Breast epithelium (tissue), 4 donors: ENCODE measurements at regions not wholly inside any gene's neighbourhood (a gene's known extent, or its start where the extent isn't known, plus 50 kb on each side); places are given as distances from the start of the nearest gene placed in this dataset.

Experiments
- DNase-seq, 2 donors: peaks; one replicate each; pipeline ENCODE4 v3.0.0-alpha.2; 2019; ENCODE audit warnings: low spot score in 2 of 2
- H3K27ac ChIP-seq, 2 donors: fragments of 200-600 bp; sonication (generic) in 1 of 2; one replicate each; pipeline ENCODE4 v1.5.1; 2016 to 2019; ENCODE audit warnings: mild to moderate bottlenecking in 1 of 2
- H3K27me3 ChIP-seq, 2 donors: fragments of 200-600 bp; sonication (generic) in 1 of 2; one replicate each; pipeline versions ENCODE4 v1.5.1 to v1.6.0; 2017 to 2019; ENCODE audit warnings: control low read depth in 1 of 2, mild to moderate bottlenecking in 1 of 2
- H3K36me3 ChIP-seq: fragments of 200-600 bp; one replicate; pipeline ENCODE4 v1.5.1; 2019
- H3K4me1 ChIP-seq, 2 donors: fragments of 200-600 bp; sonication (generic); one replicate each; pipeline ENCODE4 v1.5.1; 2016 to 2019; ENCODE audit warnings: control low read depth in 1 of 2
- H3K4me3 ChIP-seq, 3 donors: fragments of 200-600 bp; sonication (generic); 1 replicate in 2 of 3; 2 replicates in 1 of 3; pipeline ENCODE4 v1.5.1; 2016 to 2019; ENCODE audit warnings: mild to moderate bottlenecking in 3 of 3, moderate library complexity in 2 of 3
- H3K9me3 ChIP-seq, 2 donors: fragments of 200-600 bp; sonication (generic) in 1 of 2; one replicate each; pipeline ENCODE4 v1.5.1; 2016 to 2019; ENCODE audit warnings: control low read depth in 1 of 2
- CTCF ChIP-seq, 3 donors: fragments of 450-650 bp; IDR thresholded peaks; one replicate each; pipeline ENCODE4 v1.5.1; 2016 to 2017; ENCODE audit warnings: antibody characterized with exemption in 3 of 3, mild to moderate bottlenecking in 3 of 3, moderate library complexity in 3 of 3
- POLR2A ChIP-seq: fragments of 450-650 bp; IDR thresholded peaks from one replicate; pipeline ENCODE4 v1.6.1; 2016; ENCODE audit warnings: antibody characterized with exemption, mild to moderate bottlenecking, moderate library complexity
- POLR2AphosphoS5 ChIP-seq, 3 donors: sonication (generic); formaldehyde crosslinking; IDR thresholded peaks; one replicate each; pipeline ENCODE4 v1.6.1; 2017; ENCODE audit warnings: antibody characterized with exemption in 3 of 3
- intact Hi-C: fragments of 100-400 bp; cut with DNase I; formaldehyde crosslinking; loops from one replicate; pipeline ENCODE4 v1.15.1; 2023; ENCODE audit warnings: low total_unique reads

GRCh38 chr10:10160821-10161312 lies 856.8 kb upstream of the CELF2 start:
- no peak overlapping the region for H3K27ac ChIP-seq
- TF ChIP-seq POLR2A (no peak), CTCF (IDR thresholded peaks at IDR 0.05) (no peak), POLR2AphosphoS5 (IDR thresholded peaks at IDR 0.05) (no peak)
- H3K9me3 ChIP-seq = peaks cover 5% of the 10 kb centered on the region in 2 donors
- H3K4me1 ChIP-seq = no peaks in the 10 kb centered on the region
- no peak for DNase-seq
- H3K36me3 ChIP-seq = no peaks in the 10 kb centered on the region
- intact Hi-C loops = no loop called here
- H3K4me3 ChIP-seq = no peak overlapping the region
- H3K27me3 ChIP-seq = no peaks in the 10 kb centered on the region

GRCh38 chr10:10164848-10165247 lies 852.8 kb upstream of the CELF2 start:
- no peak overlapping the region for H3K27ac ChIP-seq
- TF ChIP-seq CTCF (IDR thresholded peaks at IDR 0.05) = no peak
- no peak for TF ChIP-seq POLR2A
- TF ChIP-seq POLR2AphosphoS5 (IDR thresholded peaks at IDR 0.05) = no peak
- H3K36me3 ChIP-seq = no peaks in the 10 kb centered on the region
- H3K9me3 ChIP-seq = peaks cover 5% of the 10 kb centered on the region in 2 donors
- H3K27me3 ChIP-seq = no peaks in the 10 kb centered on the region
- no peak for DNase-seq
- intact Hi-C loops = no loop called here
- H3K4me3 ChIP-seq = no peak overlapping the region
- H3K4me1 ChIP-seq = no peaks in the 10 kb centered on the region

GRCh38 chr10:10165415-10165814 lies 852.3 kb upstream of the CELF2 start:
- no peak overlapping the region for H3K27ac ChIP-seq
- no peaks in the 10 kb centered on the region for H3K27me3 ChIP-seq
- DNase-seq = no peak
- H3K4me3 ChIP-seq = no peak overlapping the region
- H3K4me1 ChIP-seq = no peaks in the 10 kb centered on the region
- H3K9me3 ChIP-seq = peaks cover 1 to 5% of the 10 kb centered on the region in 2 donors
- intact Hi-C loops = no loop called here
- TF ChIP-seq POLR2A = no peak
- no peak for TF ChIP-seq CTCF (IDR thresholded peaks at IDR 0.05)
- TF ChIP-seq POLR2AphosphoS5 (IDR thresholded peaks at IDR 0.05) = no peak
- no peaks in the 10 kb centered on the region for H3K36me3 ChIP-seq

GRCh38 chr10:10178476-10178875 lies 839.2 kb upstream of the CELF2 start:
- intact Hi-C loops = no loop called here
- H3K27me3 ChIP-seq = no peaks in the 10 kb centered on the region
- no peak overlapping the region for H3K27ac ChIP-seq
- no peaks in the 10 kb centered on the region for H3K9me3 ChIP-seq
- no peaks in the 10 kb centered on the region for H3K4me1 ChIP-seq
- H3K4me3 ChIP-seq = no peak overlapping the region
- H3K36me3 ChIP-seq = no peaks in the 10 kb centered on the region
- TF ChIP-seq POLR2A = no peak
- TF ChIP-seq POLR2AphosphoS5 (IDR thresholded peaks at IDR 0.05) = no peak
- TF ChIP-seq CTCF (IDR thresholded peaks at IDR 0.05) = no peak
- no peak for DNase-seq

- H3K36me3 ChIP-seq = no peaks in the 10 kb centered on the region
- intact Hi-C loops = no loop called here
- no peaks in the 10 kb centered on the region for H3K27me3 ChIP-seq
- H3K27ac ChIP-seq = no peak overlapping the region
- no peak overlapping the region for H3K4me3 ChIP-seq
- TF ChIP-seq POLR2A (no peak), POLR2AphosphoS5 (IDR thresholded peaks at IDR 0.05) (no peak), CTCF (IDR thresholded peaks at IDR 0.05) (no peak)
- no peaks in the 10 kb centered on the region for H3K9me3 ChIP-seq
- H3K4me1 ChIP-seq = no peaks in the 10 kb centered on the region
- no peak for DNase-seq
Measured at GRCh38 chr10:10193848-10194247, 823.8 kb upstream of the CELF2 start.
